Renal pelvis (tissue), 1 donor: ENCODE measurements at regions not wholly inside any gene's neighbourhood (a gene's known extent, or its start where the extent isn't known, plus 50 kb on each side); places are given as distances from the start of the nearest gene placed in this dataset.
A peak's percentile ranks its signal among the peaks of the same experiment; 100 is the strongest.

Experiments used
- DNase-seq: peaks from one replicate; pipeline ENCODE4 v3.0.0-alpha.2; 2013

GRCh38 chr17:79201536-79202227 lies 127.1 kb downstream of the ENGASE start:
- no peak for DNase-seq

- no peak for DNase-seq
Measured at GRCh38 chr17:79201119-79201518, 126.5 kb downstream of the ENGASE start.

GRCh38 chr17:79196913-79197312 lies 122.3 kb downstream of the ENGASE start:
- no peak for DNase-seq

GRCh38 chr17:79192503-79193351 lies 118.1 kb downstream of the ENGASE start:
- DNase-seq: peak; percentile 68

- DNase-seq: no peak
Measured at GRCh38 chr17:79191270-79191934, 116.8 kb downstream of the ENGASE start.

GRCh38 chr17:79189305-79189704 lies 114.7 kb downstream of the ENGASE start:
- no peak for DNase-seq

GRCh38 chr17:79188685-79189084 lies 114.1 kb downstream of the ENGASE start:
- DNase-seq: no peak

GRCh38 chr17:79188048-79188447 lies 113.4 kb downstream of the ENGASE start:
- no peak for DNase-seq

GRCh38 chr17:79187186-79187585 lies 112.6 kb downstream of the ENGASE start:
- DNase-seq: no peak

- DNase-seq: no peak
Measured at GRCh38 chr17:79186406-79186805, 111.8 kb downstream of the ENGASE start.

- DNase-seq: no peak
Measured at GRCh38 chr17:79185671-79186070, 111.0 kb downstream of the ENGASE start.

- no peak for DNase-seq
Measured at GRCh38 chr17:79184219-79184618, 109.6 kb downstream of the ENGASE start.

GRCh38 chr17:79183293-79184158 lies 108.9 kb downstream of the ENGASE start:
- DNase-seq: peak; percentile 49

- no peak for DNase-seq
Measured at GRCh38 chr17:79183043-79183292, 108.3 kb downstream of the ENGASE start.

GRCh38 chr17:79182176-79183042 lies 107.8 kb downstream of the ENGASE start:
- DNase-seq: no peak

- no peak for DNase-seq
Measured at GRCh38 chr17:79180358-79181005, 105.9 kb downstream of the ENGASE start.

- DNase-seq: no peak
Measured at GRCh38 chr17:79179334-79179733, 104.7 kb downstream of the ENGASE start.

- no peak for DNase-seq
Measured at GRCh38 chr17:79177877-79178276, 103.3 kb downstream of the ENGASE start.

GRCh38 chr17:79176792-79177601 lies 102.4 kb downstream of the ENGASE start:
- DNase-seq: no peak
